ENCODE measurements at regions not wholly inside any gene's neighbourhood (a gene's known extent, or its start where the extent isn't known, plus 50 kb on each side); places are given as distances from the start of the nearest gene placed in this dataset.

DNA sequence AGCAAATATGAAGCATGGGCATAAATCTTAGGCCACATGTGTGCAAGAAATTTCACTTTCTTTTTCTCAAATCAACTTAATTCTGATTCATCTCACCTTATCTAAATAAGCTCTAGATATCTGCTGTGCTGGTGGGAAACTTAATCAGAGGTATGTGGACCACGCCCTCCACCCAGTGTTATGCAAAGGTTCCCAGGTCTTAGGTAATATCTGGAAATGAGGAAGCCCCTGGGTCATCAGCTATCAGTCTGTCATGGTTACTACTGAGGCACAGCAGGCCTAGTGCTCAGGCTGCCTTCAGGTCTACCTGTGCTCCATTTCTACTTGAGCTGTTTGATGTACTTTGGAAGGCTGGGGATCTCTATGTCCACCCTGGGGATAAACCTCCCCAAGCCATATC is 134.4 kb upstream of the KCNH8 start:
- H3K4me3 ChIP-seq (ENCODE audit: insufficient read depth, low read length): no peak overlapping the region
- H3K4me2 ChIP-seq (ENCODE audit: insufficient read depth, low read length): no peak overlapping the region
- H3K9me3 ChIP-seq (ENCODE audit: low read depth, low read length): peaks cover 4% of the 10 kb centered on the region
- no peaks in the 10 kb centered on the region for H3K27me3 ChIP-seq (ENCODE audit: insufficient read depth, low read length)
- no peak for DNase-seq (ENCODE audit: insufficient read length, low spot score, missing footprints)
- no peak overlapping the region for H2AFZ ChIP-seq (ENCODE audit: low read length)
- no peaks in the 10 kb centered on the region for H3K4me1 ChIP-seq (ENCODE audit: insufficient read depth, low read length)
- H3K79me2 ChIP-seq (ENCODE audit: insufficient read depth, low read length): no peaks in the 10 kb centered on the region
- H4K20me1 ChIP-seq (ENCODE audit: insufficient read depth, low read length): no peaks in the 10 kb centered on the region
- no peak overlapping the region for H3K27ac ChIP-seq (ENCODE audit: low read depth, low read length)
- no peaks in the 10 kb centered on the region for H3K36me3 ChIP-seq (ENCODE audit: insufficient read depth, low read length)
- TF ChIP-seq, protein P1, sequence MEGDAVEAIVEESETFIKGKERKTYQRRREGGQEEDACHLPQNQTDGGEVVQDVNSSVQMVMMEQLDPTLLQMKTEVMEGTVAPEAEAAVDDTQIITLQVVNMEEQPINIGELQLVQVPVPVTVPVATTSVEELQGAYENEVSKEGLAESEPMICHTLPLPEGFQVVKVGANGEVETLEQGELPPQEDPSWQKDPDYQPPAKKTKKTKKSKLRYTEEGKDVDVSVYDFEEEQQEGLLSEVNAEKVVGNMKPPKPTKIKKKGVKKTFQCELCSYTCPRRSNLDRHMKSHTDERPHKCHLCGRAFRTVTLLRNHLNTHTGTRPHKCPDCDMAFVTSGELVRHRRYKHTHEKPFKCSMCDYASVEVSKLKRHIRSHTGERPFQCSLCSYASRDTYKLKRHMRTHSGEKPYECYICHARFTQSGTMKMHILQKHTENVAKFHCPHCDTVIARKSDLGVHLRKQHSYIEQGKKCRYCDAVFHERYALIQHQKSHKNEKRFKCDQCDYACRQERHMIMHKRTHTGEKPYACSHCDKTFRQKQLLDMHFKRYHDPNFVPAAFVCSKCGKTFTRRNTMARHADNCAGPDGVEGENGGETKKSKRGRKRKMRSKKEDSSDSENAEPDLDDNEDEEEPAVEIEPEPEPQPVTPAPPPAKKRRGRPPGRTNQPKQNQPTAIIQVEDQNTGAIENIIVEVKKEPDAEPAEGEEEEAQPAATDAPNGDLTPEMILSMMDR (IDR thresholded peaks at IDR 0.05; ENCODE audit: extremely low read depth, low read depth, low read length): no peak

DNA sequence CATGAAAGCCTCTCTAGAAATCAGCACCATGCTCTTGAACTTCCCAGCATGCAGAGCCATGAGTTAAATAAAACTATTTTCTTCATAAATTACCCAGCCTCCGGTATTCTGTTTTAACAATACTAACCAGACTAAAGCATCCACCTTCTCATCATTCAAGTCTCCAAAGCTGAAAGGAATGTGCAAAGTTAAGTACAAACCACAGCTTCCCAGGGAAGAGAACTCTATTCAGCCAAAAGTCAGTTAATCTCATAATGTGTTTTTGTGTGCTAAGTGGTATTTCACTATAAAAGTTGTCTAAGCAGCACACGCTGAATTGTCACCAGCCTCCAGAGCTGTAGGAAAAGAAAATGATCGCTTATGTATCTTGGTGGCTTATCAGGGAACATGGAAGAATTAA is 135.5 kb upstream of the KCNH8 start:
- Histone ChIP-seq H3K27me3 (ENCODE audit: insufficient read depth, low read length) (no peaks in the 10 kb centered on the region), H3K4me1 (ENCODE audit: insufficient read depth, low read length) (no peaks in the 10 kb centered on the region), H4K20me1 (ENCODE audit: insufficient read depth, low read length) (no peaks in the 10 kb centered on the region), H3K79me2 (ENCODE audit: insufficient read depth, low read length) (no peaks in the 10 kb centered on the region), H3K36me3 (ENCODE audit: insufficient read depth, low read length) (no peaks in the 10 kb centered on the region), H3K27ac (ENCODE audit: low read depth, low read length) (no peak overlapping the region), H2AFZ (ENCODE audit: low read length) (no peak overlapping the region), H3K9me3 (ENCODE audit: low read depth, low read length) (peaks cover 4% of the 10 kb centered on the region), H3K4me2 (ENCODE audit: insufficient read depth, low read length) (no peak overlapping the region), H3K4me3 (ENCODE audit: insufficient read depth, low read length) (no peak overlapping the region)
- TF ChIP-seq, protein P1 (IDR thresholded peaks at IDR 0.05; ENCODE audit: extremely low read depth, low read depth, low read length): no peak
- DNase-seq (ENCODE audit: insufficient read length, low spot score, missing footprints): no peak

DNA sequence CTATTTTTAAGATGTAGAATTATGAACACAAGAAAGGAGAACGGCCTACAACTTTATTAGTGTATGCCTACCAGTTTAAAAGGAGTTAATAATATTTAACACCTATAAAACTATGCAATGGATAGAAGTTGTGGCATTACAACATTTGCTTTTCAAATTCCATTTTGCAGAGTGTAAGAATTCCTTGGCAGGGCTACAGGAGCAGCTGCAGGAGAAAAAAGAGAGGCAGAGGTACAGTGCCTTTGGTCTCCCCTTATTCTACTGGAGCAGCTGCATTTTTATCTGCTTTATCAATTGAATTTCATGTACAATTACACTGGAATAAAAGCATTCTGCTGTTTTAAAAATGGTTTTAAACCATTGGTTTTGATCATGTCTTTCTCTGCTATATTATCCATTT is 145.7 kb upstream of the KCNH8 start:
- Histone ChIP-seq H3K4me3 (ENCODE audit: insufficient read depth, low read length) (no peak overlapping the region), H3K9me3 (ENCODE audit: low read depth, low read length) (no peaks in the 10 kb centered on the region), H3K36me3 (ENCODE audit: insufficient read depth, low read length) (no peaks in the 10 kb centered on the region), H3K4me1 (ENCODE audit: insufficient read depth, low read length) (no peaks in the 10 kb centered on the region), H3K4me2 (ENCODE audit: insufficient read depth, low read length) (no peak overlapping the region), H2AFZ (ENCODE audit: low read length) (no peak overlapping the region), H3K27ac (ENCODE audit: low read depth, low read length) (no peak overlapping the region), H3K79me2 (ENCODE audit: insufficient read depth, low read length) (no peaks in the 10 kb centered on the region), H3K27me3 (ENCODE audit: insufficient read depth, low read length) (no peaks in the 10 kb centered on the region), H4K20me1 (ENCODE audit: insufficient read depth, low read length) (no peaks in the 10 kb centered on the region)
- no peak for DNase-seq (ENCODE audit: insufficient read length, low spot score, missing footprints)
- TF ChIP-seq, protein P1 (IDR thresholded peaks at IDR 0.05; ENCODE audit: extremely low read depth, low read depth, low read length): no peak

DNA sequence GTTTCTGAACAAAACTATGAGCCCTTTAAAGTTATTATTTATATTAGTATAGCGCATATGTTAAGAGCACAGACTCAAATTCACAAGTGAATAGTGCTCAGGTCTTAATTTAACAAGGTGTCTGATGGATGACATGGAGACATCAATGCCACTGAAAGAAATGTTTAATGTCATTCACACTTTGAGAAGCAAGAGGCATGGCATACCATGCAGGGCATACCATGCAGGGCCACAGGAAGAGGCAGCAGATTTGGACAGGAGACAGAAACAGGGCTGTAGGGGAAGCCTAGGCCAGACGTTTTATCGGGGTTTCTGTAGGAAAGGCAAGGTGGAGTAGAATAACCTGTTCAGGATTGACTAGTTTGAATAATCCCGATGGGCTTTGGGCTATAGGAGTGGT is 150.2 kb upstream of the KCNH8 start:
- H3K36me3 ChIP-seq (ENCODE audit: insufficient read depth, low read length): no peaks in the 10 kb centered on the region
- no peak overlapping the region for H3K4me2 ChIP-seq (ENCODE audit: insufficient read depth, low read length)
- H3K4me1 ChIP-seq (ENCODE audit: insufficient read depth, low read length): no peaks in the 10 kb centered on the region
- TF ChIP-seq, protein P1 (IDR thresholded peaks at IDR 0.05; ENCODE audit: extremely low read depth, low read depth, low read length): no peak
- H3K27ac ChIP-seq (ENCODE audit: low read depth, low read length): no peak overlapping the region
- no peaks in the 10 kb centered on the region for H3K27me3 ChIP-seq (ENCODE audit: insufficient read depth, low read length)
- H2AFZ ChIP-seq (ENCODE audit: low read length): no peak overlapping the region
- no peak for DNase-seq (ENCODE audit: insufficient read length, low spot score, missing footprints)
- no peaks in the 10 kb centered on the region for H4K20me1 ChIP-seq (ENCODE audit: insufficient read depth, low read length)
- H3K9me3 ChIP-seq (ENCODE audit: low read depth, low read length): no peaks in the 10 kb centered on the region
- no peak overlapping the region for H3K4me3 ChIP-seq (ENCODE audit: insufficient read depth, low read length)
- H3K79me2 ChIP-seq (ENCODE audit: insufficient read depth, low read length): no peaks in the 10 kb centered on the region

Data from osteoblast (primary cell).